Activated CD8-positive, alpha-beta memory T cell treated with anti-CD3 and anti-CD28 coated beads for 36 hours (primary cell): ENCODE measurements at regions not wholly inside any gene's neighbourhood (a gene's known extent, or its start where the extent isn't known, plus 50 kb on each side); places are given as distances from the start of the nearest gene placed in this dataset.

Experiments
- CTCF ChIA-PET: fragments of 350-600 bp; sonication (Branson Sonifier 250); formaldehyde crosslinking; loops from one replicate; lab custom pipeline; 2021; ENCODE audit warnings: antibody characterized with exemption; lab: Charles Lee
- POLR2A ChIA-PET: fragments of 350-600 bp; sonication (Branson Sonifier 250); formaldehyde crosslinking; loops from one replicate; lab custom pipeline; 2021; ENCODE audit warnings: antibody characterized with exemption; lab: Charles Lee

- CTCF ChIA-PET: interaction anchor here (0.5 kb wide), 1 partner anchor 349 kb away, joined by 3 read pairs; no protein-coding TSS in a partner anchor
- POLR2A ChIA-PET: no interaction called here
These were observed 153.0 kb upstream of the FAM20A start for GRCh38 chr17:68753985-68754769.

GRCh38 chr17:68750208-68750562, 149.0 kb upstream of the FAM20A start:
- ChIA-PET POLR2A (no interaction called here), CTCF (no interaction called here)

GRCh38 chr17:68749349-68750207, 148.4 kb upstream of the FAM20A start:
- POLR2A ChIA-PET: no interaction called here

GRCh38 chr17:68748381-68748780, 147.2 kb upstream of the FAM20A start:
- POLR2A ChIA-PET: no interaction called here
- CTCF ChIA-PET: no interaction called here

More at GRCh38 chr17:68749349-68750207, 148.4 kb upstream of the FAM20A start:
- CTCF ChIA-PET: no interaction called here

GRCh38 chr17:68740555-68741447, 139.6 kb upstream of the FAM20A start:
- CTCF ChIA-PET: interaction anchor here (0.6 kb wide), 1 partner anchor 258 kb away, joined by 3 read pairs; no protein-coding TSS in a partner anchor

GRCh38 chr17:68737761-68738443, 136.7 kb upstream of the FAM20A start:
- CTCF ChIA-PET: no interaction called here
- POLR2A ChIA-PET: no interaction called here

More at GRCh38 chr17:68740555-68741447, 139.6 kb upstream of the FAM20A start:
- POLR2A ChIA-PET: no interaction called here

- ChIA-PET POLR2A (no interaction called here), CTCF (no interaction called here)
These were observed 133.8 kb upstream of the FAM20A start for GRCh38 chr17:68734931-68735330.

GRCh38 chr17:68734187-68734900, 133.2 kb upstream of the FAM20A start:
- ChIA-PET POLR2A (no interaction called here), CTCF (no interaction called here)

- ChIA-PET CTCF (no interaction called here), POLR2A (no interaction called here)
These were observed 132.3 kb upstream of the FAM20A start for GRCh38 chr17:68733241-68734176.

GRCh38 chr17:68732301-68732749, 131.2 kb upstream of the FAM20A start:
- POLR2A ChIA-PET: no interaction called here
- CTCF ChIA-PET: no interaction called here

GRCh38 chr17:68731465-68731864, 130.3 kb upstream of the FAM20A start:
- POLR2A ChIA-PET: no interaction called here

GRCh38 chr17:68719431-68719830, 118.3 kb upstream of the FAM20A start:
- POLR2A ChIA-PET: no interaction called here
- CTCF ChIA-PET: interaction anchor here (0.7 kb wide), 1 partner anchor 503 kb away, joined by 3 read pairs; no protein-coding TSS in a partner anchor

More at GRCh38 chr17:68731465-68731864, 130.3 kb upstream of the FAM20A start:
- CTCF ChIA-PET: no interaction called here

- CTCF ChIA-PET: no interaction called here
- POLR2A ChIA-PET: no interaction called here
These were observed 117.8 kb upstream of the FAM20A start for GRCh38 chr17:68718926-68719325.

- CTCF ChIA-PET: no interaction called here
- POLR2A ChIA-PET: no interaction called here
These were observed 117.3 kb upstream of the FAM20A start for GRCh38 chr17:68718465-68718864.

- CTCF ChIA-PET: no interaction called here
- POLR2A ChIA-PET: no interaction called here
These were observed 113.5 kb upstream of the FAM20A start for GRCh38 chr17:68714676-68715075.

- ChIA-PET POLR2A (no interaction called here), CTCF (no interaction called here)
These were observed 110.7 kb upstream of the FAM20A start for GRCh38 chr17:68711858-68712257.

- ChIA-PET POLR2A (no interaction called here), CTCF (no interaction called here)
These were observed 109.8 kb upstream of the FAM20A start for GRCh38 chr17:68710976-68711375.
